K562 (cell line): ENCODE measurements at regions not wholly inside any gene's neighbourhood (a gene's known extent, or its start where the extent isn't known, plus 50 kb on each side); places are given as distances from the start of the nearest gene placed in this dataset.

ENCODE experiments used
- CEBPB ChIP-seq: fragments of 450-650 bp; IDR thresholded peaks from 2 replicates; pipeline ENCODE4 v1.6.1; 2016; ENCODE audit warnings: missing genetic modification characterization, missing compliant biosample characterization
- CTCF ChIP-seq, 3 experiments: IDR thresholded peaks in 2 of 3; conservative IDR thresholded peaks in 1 of 3; 2 replicates each; pipeline ENCODE4 v1.5.1; 2011 to 2012; ENCODE audit warnings: low read length in 3 of 3, mild to moderate bottlenecking in 3 of 3, control low read depth in 2 of 3, improper control_type of control experiment in 1 of 3, inconsistent platforms in 1 of 3, low read depth in 1 of 3, mixed read lengths in 1 of 3, moderate library complexity in 1 of 3; ENCODE audit not compliant: insufficient read depth in 2 of 3
- E2F1 ChIP-seq: sonication (generic); formaldehyde crosslinking; IDR thresholded peaks from 2 replicates; pipeline ENCODE4 v1.8.1; 2023; ENCODE audit warnings: mild to moderate bottlenecking, missing genetic modification reagents, moderate library complexity
- GABPA ChIP-seq: fragments of 200-800 bp; sonication (Bioruptor generic); conservative IDR thresholded peaks from 2 replicates; pipeline ENCODE4 v1.6.1; 2016; ENCODE audit warnings: low read depth, missing genetic modification characterization, missing compliant biosample characterization
- KLF6 ChIP-seq: fragments of 250-450 bp; sonication (Bioruptor Pico); IDR thresholded peaks from 2 replicates; pipeline ENCODE4 v1.4.0; 2020; ENCODE audit warnings: mild to moderate bottlenecking, moderate library complexity, borderline replicate concordance
- MAX ChIP-seq: sonication (generic); formaldehyde crosslinking; IDR thresholded peaks from 2 replicates; pipeline ENCODE4 v1.9.0; 2022; ENCODE audit warnings: mild to moderate bottlenecking, missing genetic modification reagents
- POLR2A ChIP-seq: fragments of 450-650 bp; conservative IDR thresholded peaks from 2 replicates; pipeline ENCODE4 v1.6.1; 2016
- SP1 ChIP-seq: sonication (generic); formaldehyde crosslinking; IDR thresholded peaks from 2 replicates; pipeline ENCODE4 v1.8.1; 2022; ENCODE audit warnings: mild to moderate bottlenecking, missing genetic modification reagents
- ZNF639 ChIP-seq, 2 experiments: fragments of 200-800 bp in 1 of 2; sonication (Bioruptor generic) in 1 of 2; sonication (generic) in 1 of 2; formaldehyde crosslinking in 1 of 2; IDR thresholded peaks in 1 of 2; conservative IDR thresholded peaks in 1 of 2; 2 replicates each; pipeline versions ENCODE4 v1.5.0 to v1.6.1; 2016 to 2020; ENCODE audit warnings: missing compliant biosample characterization in 1 of 2, missing genetic modification characterization in 1 of 2, missing genetic modification reagents in 1 of 2
- TF ChIP-seq, protein P1 (sequence below): sonication (generic); formaldehyde crosslinking; IDR thresholded peaks from 2 replicates; pipeline ENCODE4 v1.8.1; 2022; ENCODE audit warnings: missing genetic modification reagents

- TF ChIP-seq CEBPB (tag) (no peak), ZNF639 (CRISPR knock-in tag; conservative IDR thresholded peaks at IDR 0.05 in 1 of 2, IDR thresholded peaks at IDR 0.05 in 1 of 2) (no peak), SP1 (no peak), GABPA (tag) (no peak), E2F1 (CRISPR knock-in tag) (no peak), KLF6 (CRISPR knock-in tag) (no peak), POLR2A (no peak), CTCF (IDR thresholded peaks at IDR 0.05 in 2 of 3, conservative IDR thresholded peaks at IDR 0.05 in 1 of 3; ENCODE audit: insufficient read depth in 2 of 3, low read depth in 1 of 3, low read length in 3 of 3) (no peak), MAX (CRISPR knock-in tag) (no peak)
- TF ChIP-seq, protein P1, sequence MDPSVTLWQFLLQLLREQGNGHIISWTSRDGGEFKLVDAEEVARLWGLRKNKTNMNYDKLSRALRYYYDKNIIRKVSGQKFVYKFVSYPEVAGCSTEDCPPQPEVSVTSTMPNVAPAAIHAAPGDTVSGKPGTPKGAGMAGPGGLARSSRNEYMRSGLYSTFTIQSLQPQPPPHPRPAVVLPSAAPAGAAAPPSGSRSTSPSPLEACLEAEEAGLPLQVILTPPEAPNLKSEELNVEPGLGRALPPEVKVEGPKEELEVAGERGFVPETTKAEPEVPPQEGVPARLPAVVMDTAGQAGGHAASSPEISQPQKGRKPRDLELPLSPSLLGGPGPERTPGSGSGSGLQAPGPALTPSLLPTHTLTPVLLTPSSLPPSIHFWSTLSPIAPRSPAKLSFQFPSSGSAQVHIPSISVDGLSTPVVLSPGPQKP (CRISPR knock-in tag): no peak
These were observed 64.7 kb upstream of the BTC start for GRCh38 chr4:74858921-74859562.
